Mesenchymal stem cell (in vitro differentiated cells and primary cell): ENCODE measurements at regions not wholly inside any gene's neighbourhood (a gene's known extent, or its start where the extent isn't known, plus 50 kb on each side); places are given as distances from the start of the nearest gene placed in this dataset.
A peak's percentile ranks its signal among the peaks of the same experiment; 100 is the strongest.

Source experiments
- DNase-seq: peaks from one replicate; pipeline ENCODE4 v3.0.0-alpha.2; 2013
- H2AFZ ChIP-seq: one replicate; pipeline ENCODE4 v1.6.1; 2013; ENCODE audit warnings: low read depth, mild to moderate bottlenecking, control low read depth, inconsistent platforms, low read length, moderate library complexity
- H2AK5ac ChIP-seq: 2 replicates; pipeline ENCODE4 v1.6.1; 2013; ENCODE audit warnings: low read length, moderate library complexity, mild to moderate bottlenecking, inconsistent platforms; ENCODE audit not compliant: severe bottlenecking
- H2BK120ac ChIP-seq: one replicate; pipeline ENCODE4 v1.6.1; 2013; ENCODE audit warnings: low read depth, mild to moderate bottlenecking, inconsistent platforms, low read length, moderate library complexity
- H2BK12ac ChIP-seq, 2 experiments: one replicate each; pipeline ENCODE4 v1.6.1; 2013; ENCODE audit warnings: inconsistent platforms in 2 of 2, low read length in 2 of 2, mild to moderate bottlenecking in 2 of 2, moderate library complexity in 2 of 2, control low read depth in 1 of 2
- H2BK15ac ChIP-seq: one replicate; pipeline ENCODE4 v1.6.1; 2013; ENCODE audit warnings: mild to moderate bottlenecking, low read depth, inconsistent platforms; ENCODE audit not compliant: poor library complexity, severe bottlenecking
- H2BK5ac ChIP-seq: 2 replicates; pipeline ENCODE4 v1.6.1; 2013; ENCODE audit warnings: low read depth, mild to moderate bottlenecking, low read length, control low read depth, inconsistent platforms; ENCODE audit not compliant: poor library complexity, severe bottlenecking
- H3K14ac ChIP-seq, 2 experiments: one replicate each; pipeline ENCODE4 v1.6.1; 2013; ENCODE audit warnings: inconsistent platforms in 2 of 2, low read length in 2 of 2, control low read depth in 1 of 2, mild to moderate bottlenecking in 1 of 2, moderate library complexity in 1 of 2
- H3K18ac ChIP-seq, 2 experiments: one replicate each; pipeline ENCODE4 v1.6.1; 2013; ENCODE audit warnings: inconsistent platforms in 2 of 2, low read length in 2 of 2, control low read depth in 1 of 2, low read depth in 1 of 2, mild to moderate bottlenecking in 1 of 2
- H3K23ac ChIP-seq, 2 experiments: one replicate each; pipeline ENCODE4 v1.6.1; 2013; ENCODE audit warnings: inconsistent platforms in 2 of 2, low read length in 2 of 2, mild to moderate bottlenecking in 2 of 2, moderate library complexity in 2 of 2, control low read depth in 1 of 2
- H3K27ac ChIP-seq: 2 replicates; pipeline ENCODE4 v1.5.1; 2013; ENCODE audit warnings: mild to moderate bottlenecking, moderate library complexity, low read length, control low read depth, inconsistent platforms; ENCODE audit not compliant: poor library complexity, severe bottlenecking
- H3K27me3 ChIP-seq, 2 experiments: 2 replicates each; pipeline versions ENCODE4 v1.6.1 to v1.7.0; 2013; ENCODE audit warnings: low read length in 2 of 2, mild to moderate bottlenecking in 2 of 2, moderate library complexity in 2 of 2, control low read depth in 1 of 2, inconsistent platforms in 1 of 2; ENCODE audit not compliant: control insufficient read depth in 1 of 2, insufficient read depth in 1 of 2
- H3K36me3 ChIP-seq, 2 experiments: 2 replicates each; pipeline versions ENCODE4 v1.6.1 to v1.7.0; 2013; ENCODE audit warnings: low read length in 2 of 2, control low read depth in 1 of 2, inconsistent platforms in 1 of 2, low read depth in 1 of 2, mild to moderate bottlenecking in 1 of 2; ENCODE audit not compliant: insufficient read depth in 2 of 2, control insufficient read depth in 1 of 2
- H3K4ac ChIP-seq, 2 experiments: one replicate each; pipeline ENCODE4 v1.6.1; 2013; ENCODE audit warnings: inconsistent platforms in 2 of 2, low read length in 2 of 2, mild to moderate bottlenecking in 2 of 2, moderate library complexity in 2 of 2, control low read depth in 1 of 2, low read depth in 1 of 2
- H3K4me1 ChIP-seq: 2 replicates; pipeline ENCODE4 v1.6.1; 2013; ENCODE audit warnings: low read depth, low read length, control low read depth; ENCODE audit not compliant: control insufficient read depth, insufficient read depth
- H3K4me2 ChIP-seq: 2 replicates; pipeline ENCODE4 v1.6.1; 2013; ENCODE audit warnings: low read length, mild to moderate bottlenecking, inconsistent platforms; ENCODE audit not compliant: poor library complexity, severe bottlenecking
- H3K4me3 ChIP-seq, 2 experiments: 2 replicates each; pipeline versions ENCODE4 v1.5.1 to v1.7.0; 2013; ENCODE audit warnings: low read length in 2 of 2, mild to moderate bottlenecking in 2 of 2, control low read depth in 1 of 2, low read depth in 1 of 2; ENCODE audit not compliant: insufficient read depth in 1 of 2
- H3K79me1 ChIP-seq: replicated peaks from 2 replicates; pipeline ENCODE4 v1.6.1; 2013; ENCODE audit warnings: mild to moderate bottlenecking, control low read depth, low read length, inconsistent platforms; ENCODE audit not compliant: poor library complexity, severe bottlenecking
- H3K9ac ChIP-seq: 2 replicates; pipeline ENCODE4 v1.7.0; 2013; ENCODE audit warnings: mild to moderate bottlenecking, low read length, moderate library complexity
- H3K9me3 ChIP-seq: 2 replicates; pipeline ENCODE4 v1.7.0; 2013; ENCODE audit warnings: mild to moderate bottlenecking, low read length; ENCODE audit not compliant: control insufficient read depth
- H4K8ac ChIP-seq: one replicate; pipeline ENCODE4 v1.6.1; 2013; ENCODE audit warnings: inconsistent platforms, mild to moderate bottlenecking, low read length, moderate library complexity
- H4K91ac ChIP-seq: one replicate; pipeline ENCODE4 v1.6.1; 2013; ENCODE audit warnings: mild to moderate bottlenecking, low read length, inconsistent platforms
- WGBS: methylation state at CpG from one replicate; pipeline ENCODE4 v1.1.7; 2013; ENCODE audit warnings: mixed read lengths; 5-methylcytosine and 5-hydroxymethylcytosine counted together

- Histone ChIP-seq H2AFZ (no peak overlapping the region), H2BK5ac (no peak overlapping the region)
Measured at GRCh38 chr13:84923831-84924230, 875.4 kb downstream of the SLITRK6 start.

GRCh38 chr13:84917252-84917878 lies 881.9 kb downstream of the SLITRK6 start:
- Histone ChIP-seq H3K18ac (no peak overlapping the region), H2BK120ac (no peak overlapping the region), H3K23ac (no peak overlapping the region), H3K4me1 (no peaks in the 10 kb centered on the region), H2BK12ac (no peak overlapping the region), H3K36me3 (no peaks in the 10 kb centered on the region), H3K9ac (no peak overlapping the region), H4K8ac (no peak overlapping the region), H2BK15ac (no peak overlapping the region), H2BK5ac (no peak overlapping the region), H3K27ac (no peak overlapping the region), H3K4me2 (no peak overlapping the region), H3K9me3 (no peaks in the 10 kb centered on the region), H2AK5ac (no peak overlapping the region), H4K91ac (no peak overlapping the region), H2AFZ (no peak overlapping the region), H3K27me3 (no peaks in the 10 kb centered on the region), H3K4ac (no peak overlapping the region), H3K14ac (no peak overlapping the region), H3K79me1 (no peaks in the 10 kb centered on the region), H3K4me3 (no peak overlapping the region)
- no CpG with 5 or more reads among the region's 4 CpGs for WGBS
- peak; percentile 43 for DNase-seq

More at GRCh38 chr13:84923831-84924230, 875.4 kb downstream of the SLITRK6 start:
- H3K4ac ChIP-seq = no peak overlapping the region
- H4K91ac ChIP-seq = no peak overlapping the region
- H3K9ac ChIP-seq = no peak overlapping the region
- no peak overlapping the region for H3K27ac ChIP-seq
- H3K27me3 ChIP-seq = no peaks in the 10 kb centered on the region
- H2BK15ac ChIP-seq = no peak overlapping the region
- no peaks in the 10 kb centered on the region for H3K79me1 ChIP-seq
- no CpG with 5 or more reads among the region's 1 CpG for WGBS
- no peak overlapping the region for H3K4me3 ChIP-seq
- H2BK120ac ChIP-seq = no peak overlapping the region
- H3K9me3 ChIP-seq = no peaks in the 10 kb centered on the region
- H2AK5ac ChIP-seq = no peak overlapping the region
- H3K4me1 ChIP-seq = no peaks in the 10 kb centered on the region
- peak; percentile 22 for DNase-seq
- H2BK12ac ChIP-seq = no peak overlapping the region
- H3K4me2 ChIP-seq = no peak overlapping the region
- no peak overlapping the region for H3K23ac ChIP-seq
- no peak overlapping the region for H3K18ac ChIP-seq
- no peak overlapping the region for H4K8ac ChIP-seq
- no peaks in the 10 kb centered on the region for H3K36me3 ChIP-seq
- no peak overlapping the region for H3K14ac ChIP-seq

- WGBS = 84% methylated on average over 1 of the region's 2 CpGs
- H3K23ac ChIP-seq = no peak overlapping the region
Measured at GRCh38 chr13:84912720-84913119, 886.5 kb downstream of the SLITRK6 start.

GRCh38 chr13:84910423-84910822 lies 888.8 kb downstream of the SLITRK6 start:
- Histone ChIP-seq H3K4me2 (no peak overlapping the region), H3K4ac (no peak overlapping the region), H3K9ac (no peak overlapping the region), H3K36me3 (no peaks in the 10 kb centered on the region), H2BK5ac (no peak overlapping the region), H3K4me1 (no peaks in the 10 kb centered on the region), H3K27me3 (no peaks in the 10 kb centered on the region), H3K27ac (no peak overlapping the region), H2BK12ac (no peak overlapping the region), H3K9me3 (no peaks in the 10 kb centered on the region), H4K8ac (no peak overlapping the region), H2AK5ac (no peak overlapping the region), H3K79me1 (no peaks in the 10 kb centered on the region), H4K91ac (no peak overlapping the region), H2BK15ac (no peak overlapping the region), H3K23ac (no peak overlapping the region), H2BK120ac (no peak overlapping the region), H3K18ac (no peak overlapping the region), H3K14ac (no peak overlapping the region), H2AFZ (no peak overlapping the region), H3K4me3 (no peak overlapping the region)
- DNase-seq = no peak
- WGBS = 65% methylated on average over 2 of the region's 2 CpGs

More at GRCh38 chr13:84912720-84913119, 886.5 kb downstream of the SLITRK6 start:
- Histone ChIP-seq H4K91ac (no peak overlapping the region), H3K9ac (no peak overlapping the region), H3K14ac (no peak overlapping the region), H3K4me1 (no peaks in the 10 kb centered on the region), H3K4ac (no peak overlapping the region), H2AK5ac (no peak overlapping the region), H4K8ac (no peak overlapping the region), H3K4me2 (no peak overlapping the region), H3K27me3 (no peaks in the 10 kb centered on the region), H3K36me3 (no peaks in the 10 kb centered on the region), H2BK15ac (no peak overlapping the region), H3K79me1 (no peaks in the 10 kb centered on the region), H2AFZ (no peak overlapping the region), H3K27ac (no peak overlapping the region), H2BK12ac (no peak overlapping the region), H3K4me3 (no peak overlapping the region), H3K18ac (no peak overlapping the region), H2BK5ac (no peak overlapping the region), H2BK120ac (no peak overlapping the region), H3K9me3 (no peaks in the 10 kb centered on the region)
- DNase-seq = no peak
